PFSK-1 (cell line): ENCODE measurements at regions not wholly inside any gene's neighbourhood (a gene's known extent, or its start where the extent isn't known, plus 50 kb on each side); places are given as distances from the start of the nearest gene placed in this dataset.

ENCODE experiments used
- POLR2AphosphoS5 ChIP-seq: IDR thresholded peaks from 2 replicates; pipeline ENCODE4 v1.6.1; 2012; ENCODE audit warnings: low read depth, mild to moderate bottlenecking, control low read depth, low read length, moderate library complexity
- SIN3A ChIP-seq: IDR thresholded peaks from 2 replicates; pipeline ENCODE4 v1.6.1; 2012; ENCODE audit warnings: mild to moderate bottlenecking, low read length, moderate library complexity, borderline replicate concordance; ENCODE audit not compliant: insufficient read depth

DNA sequence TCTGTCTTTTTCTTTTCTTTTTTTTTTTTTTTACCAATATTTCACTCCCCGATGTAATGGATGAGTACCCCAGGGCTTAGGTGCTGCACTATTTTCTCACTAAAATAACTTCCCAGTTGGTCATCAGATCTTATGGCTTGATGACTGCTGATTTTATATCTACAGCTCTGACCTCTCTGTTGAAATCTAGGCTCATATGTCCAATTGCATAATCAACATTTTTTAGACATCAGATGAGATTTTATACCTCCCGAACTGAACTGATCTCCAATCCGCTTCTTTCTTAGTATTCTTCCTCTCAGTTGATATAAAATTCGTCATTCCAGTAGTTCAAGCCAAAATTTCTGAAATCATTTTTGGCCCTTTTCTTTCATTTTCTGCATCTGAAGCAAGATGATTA lies 1236.5 kb downstream of the SLC16A7 start:
- TF ChIP-seq SIN3A: no peak
- TF ChIP-seq POLR2AphosphoS5: no peak
